ENCODE measurements at regions not wholly inside any gene's neighbourhood (a gene's known extent, or its start where the extent isn't known, plus 50 kb on each side); places are given as distances from the start of the nearest gene placed in this dataset.
"Not testable (repeated sequence)": the region's sequence is repeated elsewhere in the genome, so short reads cannot be mapped to it uniquely, and the experiment has no call there.

DNA sequence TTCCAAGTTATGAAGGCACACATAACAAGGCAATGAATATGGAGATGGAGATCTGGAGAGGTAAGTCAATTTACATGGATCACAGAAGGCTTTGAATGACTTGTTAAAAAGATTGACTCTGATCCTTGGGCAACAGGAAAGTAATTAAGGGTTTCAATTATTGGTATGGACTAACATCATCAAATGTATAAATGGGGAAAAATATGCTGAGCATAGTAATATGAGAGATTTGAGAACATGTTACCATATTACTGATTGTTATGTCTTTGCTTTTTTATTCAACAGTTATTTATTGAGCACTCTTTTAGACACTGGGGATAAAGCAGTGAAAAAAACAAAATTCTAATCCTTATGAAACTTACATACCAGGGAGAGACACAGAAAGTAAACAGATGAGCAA lies 238.5 kb upstream of the ROBO1 start:
- no peak for DNase-seq

DNA sequence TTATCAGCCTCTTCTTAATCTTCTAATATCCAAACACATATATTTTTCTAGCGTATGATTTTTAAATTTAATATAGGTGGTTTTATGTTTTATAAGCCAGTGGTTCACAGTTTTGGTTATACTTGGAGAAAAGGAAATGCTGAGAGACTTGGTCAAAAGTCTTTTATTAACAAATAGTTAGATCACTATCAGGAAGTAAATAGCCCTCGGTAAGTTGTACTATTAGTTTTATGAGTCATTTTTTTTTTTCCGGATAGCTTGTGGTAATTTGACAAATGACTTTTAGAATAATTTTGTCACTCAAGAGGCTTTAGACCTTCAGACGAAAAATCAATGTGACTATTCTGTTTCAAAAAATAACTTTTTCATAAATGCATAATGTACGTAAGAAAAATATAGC lies 232.2 kb upstream of the ROBO1 start:
- DNase-seq, result no peak

- no peak for DNase-seq
These were observed 226.6 kb upstream of the ROBO1 start for GRCh38 chr3:79994397-79994796.

- no peak for DNase-seq
These were observed 218.5 kb upstream of the ROBO1 start for GRCh38 chr3:79986338-79986737.

- DNase-seq, result no peak
These were observed 218.0 kb upstream of the ROBO1 start for GRCh38 chr3:79985816-79986215.

GRCh38 chr3:79983118-79983517 lies 215.3 kb upstream of the ROBO1 start:
- no peak for DNase-seq

GRCh38 chr3:79979990-79980389 lies 212.2 kb upstream of the ROBO1 start:
- DNase-seq, result no peak

DNA sequence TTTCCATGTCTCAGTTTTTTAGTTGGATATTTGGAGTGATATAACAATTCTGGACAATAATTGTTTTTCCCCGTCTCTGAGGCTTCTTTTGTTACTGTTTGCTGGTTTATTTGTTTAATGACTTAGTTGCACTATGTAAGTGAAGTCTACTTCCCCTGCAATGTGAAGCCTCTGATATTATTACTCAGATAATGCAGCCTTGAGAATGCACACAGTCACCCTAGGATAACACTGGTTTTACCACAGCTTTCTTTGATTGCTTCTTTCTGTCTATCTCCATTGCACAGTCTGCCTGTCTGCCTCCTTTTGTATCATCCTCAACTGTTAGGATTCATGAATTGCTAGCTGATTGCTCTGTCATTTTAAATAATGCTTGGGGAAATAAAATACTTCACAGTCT lies 208.7 kb upstream of the ROBO1 start:
- DNase-seq, result no peak

DNA sequence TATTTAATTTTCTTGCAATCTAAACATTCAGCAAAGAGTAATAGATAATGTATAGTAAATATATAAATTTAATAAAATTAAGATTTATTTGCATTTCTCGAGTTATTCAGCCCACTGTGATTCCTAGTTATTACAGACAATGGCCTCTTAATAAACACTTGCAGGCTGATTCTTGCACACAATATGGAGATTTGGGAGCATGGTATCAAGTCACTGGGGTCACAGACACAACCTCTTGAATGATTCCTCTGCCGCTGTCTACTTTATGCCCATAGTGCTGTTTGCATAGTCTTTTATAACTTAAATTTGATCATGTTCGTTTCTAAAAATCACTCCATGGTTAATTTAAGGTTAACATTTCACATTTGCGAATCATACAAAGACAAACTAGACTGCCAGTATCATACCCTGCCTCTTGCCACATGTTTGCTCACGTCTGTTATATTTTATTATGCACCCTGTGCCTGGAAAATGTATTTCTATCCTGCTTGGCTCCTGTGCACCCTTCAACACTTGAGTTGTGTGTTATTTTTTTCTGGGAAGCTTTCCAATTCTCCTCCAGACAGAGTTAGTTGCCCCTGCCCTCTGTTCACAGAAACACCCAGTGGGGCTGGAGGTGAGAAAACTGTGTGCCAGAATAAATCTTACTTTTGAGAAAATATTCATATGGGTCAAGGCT lies 206.3 kb upstream of the ROBO1 start:
- DNase-seq, result no peak

- no peak for DNase-seq
These were observed 205.7 kb upstream of the ROBO1 start for GRCh38 chr3:79973482-79973881.

GRCh38 chr3:79968418-79968817 lies 200.6 kb upstream of the ROBO1 start:
- DNase-seq, result no peak

GRCh38 chr3:79960594-79960993 lies 192.8 kb upstream of the ROBO1 start:
- DNase-seq, result no peak

GRCh38 chr3:79957066-79957465 lies 189.3 kb upstream of the ROBO1 start:
- no peak for DNase-seq

DNA sequence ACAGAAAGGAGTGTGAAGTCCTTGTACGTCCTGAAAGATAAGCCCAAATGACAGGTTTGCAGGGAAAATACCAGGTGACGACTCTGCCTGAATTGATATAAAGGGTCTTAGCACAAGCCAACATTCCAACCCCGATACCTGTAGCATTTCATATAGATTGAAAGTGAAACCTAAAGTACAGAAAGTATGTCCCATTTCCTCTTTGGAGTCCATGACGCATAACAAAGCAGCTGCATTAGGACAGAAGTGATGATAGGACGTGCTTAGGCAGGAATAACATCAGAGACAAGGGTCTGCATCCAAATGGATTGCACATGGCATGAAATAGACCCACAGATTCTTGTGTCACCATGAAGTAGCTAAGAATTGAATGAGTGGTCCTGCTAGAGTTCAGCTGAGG lies 187.0 kb upstream of the ROBO1 start:
- DNase-seq, result no peak

GRCh38 chr3:79953591-79954101 lies 185.8 kb upstream of the ROBO1 start:
- DNase-seq, result no peak

GRCh38 chr3:79951426-79951825 lies 183.6 kb upstream of the ROBO1 start:
- not testable (repeated sequence) for DNase-seq

- DNase-seq, result no peak
These were observed 180.2 kb upstream of the ROBO1 start for GRCh38 chr3:79947957-79948356.

DNA sequence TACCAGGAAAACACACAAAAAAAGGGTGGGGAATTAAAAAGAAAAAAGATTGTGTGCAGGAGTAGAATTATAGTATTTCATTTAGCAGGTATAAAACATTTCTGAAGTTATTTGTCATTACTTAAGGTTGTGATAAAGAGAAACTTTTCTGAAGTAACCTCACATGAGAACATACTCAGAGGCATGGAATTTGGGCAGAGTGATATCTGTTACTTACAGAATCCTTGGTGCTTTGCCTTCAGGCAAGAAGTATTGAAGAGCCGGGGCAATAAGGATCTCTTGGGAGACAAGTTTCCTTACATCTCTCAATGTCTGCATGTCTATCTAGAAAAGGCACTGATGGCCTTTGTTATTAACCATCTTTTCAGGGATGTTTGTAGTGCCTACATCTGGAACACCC lies 179.7 kb upstream of the ROBO1 start:
- DNase-seq, result no peak

DNA sequence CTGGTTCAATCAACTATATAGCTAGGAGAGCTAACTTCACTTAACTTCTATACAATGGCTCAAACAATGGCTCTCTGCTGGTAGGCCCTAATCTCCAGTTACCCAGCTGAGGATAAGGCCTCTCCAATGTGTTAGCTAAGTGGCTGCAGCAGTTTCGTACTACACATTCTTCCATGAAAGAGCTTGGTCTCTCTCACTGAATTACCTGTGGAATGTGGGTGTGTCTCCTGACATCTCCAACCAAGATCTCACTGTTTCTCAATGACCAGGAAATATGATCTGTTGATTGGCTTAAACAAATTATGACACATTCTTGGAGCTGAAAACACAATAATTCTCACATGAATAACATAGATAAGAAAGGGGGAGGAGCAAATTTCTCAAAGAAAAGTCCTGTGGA lies 169.8 kb upstream of the ROBO1 start:
- no peak for DNase-seq

GRCh38 chr3:79930196-79930595 lies 162.4 kb upstream of the ROBO1 start:
- DNase-seq, result no peak

DNA sequence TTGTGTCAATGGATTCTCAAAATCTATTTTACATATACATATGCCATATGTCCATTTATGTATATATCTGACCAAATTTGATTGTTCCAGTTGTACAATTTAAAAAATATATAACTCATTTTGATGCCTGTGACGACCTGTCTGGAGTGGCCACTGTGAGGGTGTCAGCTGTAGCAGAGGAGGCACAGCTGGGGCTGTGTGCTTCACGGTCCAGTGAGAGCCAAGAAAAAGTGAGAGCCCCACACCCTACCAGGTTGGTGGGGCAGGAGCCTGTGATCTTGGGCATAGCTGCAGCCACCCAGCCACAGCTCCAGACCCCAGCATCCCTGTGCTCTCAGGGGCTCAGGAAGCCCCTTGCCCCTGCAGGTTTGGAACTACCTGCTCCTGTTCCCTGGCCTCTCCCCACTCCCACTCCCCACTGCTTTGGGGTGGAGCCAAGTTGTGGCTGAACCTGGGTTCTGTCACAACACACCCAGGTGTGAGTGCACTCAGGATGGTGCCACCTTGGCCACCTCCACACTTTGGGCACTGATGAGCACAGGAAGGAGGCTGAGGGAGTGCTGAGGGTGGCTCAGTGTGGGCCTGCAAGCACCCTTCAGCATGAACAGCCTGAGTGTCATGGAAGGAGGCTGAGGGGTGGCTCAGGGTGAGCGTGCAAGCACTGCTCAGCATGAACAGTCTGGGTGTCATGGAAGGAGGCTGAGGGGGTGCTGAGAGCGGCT lies 161.1 kb upstream of the ROBO1 start:
- no peak for DNase-seq

DNA sequence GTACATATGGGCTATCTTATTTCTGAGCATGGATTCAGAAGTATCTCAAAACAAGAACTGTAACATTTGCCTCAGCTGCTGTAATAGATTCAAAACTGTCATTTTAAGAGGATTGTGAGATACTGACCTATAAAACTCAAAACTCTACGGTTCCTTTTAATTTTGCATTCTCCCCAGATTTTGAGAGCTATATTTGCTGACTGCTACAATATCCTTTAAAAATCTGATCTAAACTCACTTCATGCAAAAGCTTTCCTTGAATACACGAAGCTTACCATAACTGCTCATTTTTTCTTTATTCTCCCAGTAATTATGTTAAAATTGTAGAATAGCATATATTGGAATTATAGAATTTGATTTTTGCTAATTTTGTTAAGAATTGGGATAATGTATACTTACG lies 158.7 kb upstream of the ROBO1 start:
- DNase-seq, result no peak

- no peak for DNase-seq
These were observed 154.8 kb upstream of the ROBO1 start for GRCh38 chr3:79922633-79923032.

- no peak for DNase-seq
These were observed 149.8 kb upstream of the ROBO1 start for GRCh38 chr3:79917561-79917960.

GRCh38 chr3:79910337-79910736 lies 142.5 kb upstream of the ROBO1 start:
- DNase-seq, result no peak
